Activated naive CD8-positive, alpha-beta T cell treated with anti-CD3 and anti-CD28 coated beads, Interleukin-2, amount 10 ng/mL, durations not matched to agents 7 days and 5 days (primary cell): ENCODE measurements at regions not wholly inside any gene's neighbourhood (a gene's known extent, or its start where the extent isn't known, plus 50 kb on each side); places are given as distances from the start of the nearest gene placed in this dataset.

ENCODE experiments used
- ATAC-seq: fragments of 150-1000 bp; cut with Tn5 transposase; one replicate; pipeline ENCODE4 v1.10.0; 2021; ENCODE audit warnings: low read depth, moderate library complexity
- POLR2A ChIA-PET: fragments of 350-600 bp; sonication (Branson Sonifier 250); formaldehyde crosslinking; loops from one replicate; lab custom pipeline; 2021; ENCODE audit warnings: antibody characterized with exemption; lab: Charles Lee
- DNase-seq: peaks from one replicate; pipeline ENCODE4 v3.0.0; 2021
- H3K27ac Mint-ChIP-seq: one replicate; pipeline ENCODE4 v1.8.0; 2022; ENCODE audit warnings: mild to moderate bottlenecking, mixed read lengths
- H3K27me3 Mint-ChIP-seq: one replicate; pipeline ENCODE4 v1.8.0; 2022; ENCODE audit warnings: mild to moderate bottlenecking, moderate library complexity, mixed read lengths
- H3K36me3 Mint-ChIP-seq: one replicate; pipeline ENCODE4 v1.8.0; 2021; ENCODE audit warnings: mild to moderate bottlenecking, mixed read lengths
- H3K4me1 Mint-ChIP-seq: one replicate; pipeline ENCODE4 v1.8.0; 2021; ENCODE audit warnings: mixed read lengths
- H3K4me3 Mint-ChIP-seq: one replicate; pipeline ENCODE4 v1.8.0; 2022; ENCODE audit warnings: mild to moderate bottlenecking, moderate library complexity, mixed read lengths
- H3K9me3 Mint-ChIP-seq: one replicate; pipeline ENCODE4 v1.8.0; 2021; ENCODE audit warnings: mixed read lengths

- ATAC-seq, result no peak
- Mint-ChIP-seq H3K36me3 (no peaks in the 10 kb centered on the region), H3K9me3 (peaks cover 2% of the 10 kb centered on the region), H3K27me3 (no peaks in the 10 kb centered on the region), H3K4me1 (no peaks in the 10 kb centered on the region), H3K4me3 (no peak overlapping the region), H3K27ac (no peak overlapping the region)
- no peak for DNase-seq
- POLR2A ChIA-PET, result no interaction called here
These were observed 893.8 kb downstream of the QKI start for GRCh38 chr6:164308339-164308738.

- no peaks in the 10 kb centered on the region for H3K4me1 Mint-ChIP-seq
- peaks cover 2% of the 10 kb centered on the region for H3K9me3 Mint-ChIP-seq
- DNase-seq (no peak), ATAC-seq (no peak)
- no peak overlapping the region for H3K27ac Mint-ChIP-seq
- no peak overlapping the region for H3K4me3 Mint-ChIP-seq
- no peaks in the 10 kb centered on the region for H3K36me3 Mint-ChIP-seq
- H3K27me3 Mint-ChIP-seq, result no peaks in the 10 kb centered on the region
- POLR2A ChIA-PET, result no interaction called here
These were observed 888.8 kb downstream of the QKI start for GRCh38 chr6:164303102-164303964.

- no peak for ATAC-seq
- Mint-ChIP-seq H3K4me1 (no peaks in the 10 kb centered on the region), H3K27me3 (no peaks in the 10 kb centered on the region), H3K4me3 (no peak overlapping the region), H3K36me3 (no peaks in the 10 kb centered on the region), H3K9me3 (peaks cover 2% of the 10 kb centered on the region), H3K27ac (no peak overlapping the region)
- POLR2A ChIA-PET, result no interaction called here
- DNase-seq, result no peak
These were observed 881.9 kb downstream of the QKI start for GRCh38 chr6:164296411-164296810.

GRCh38 chr6:164294047-164294784 is 879.7 kb downstream of the QKI start:
- DNase-seq, result no peak
- Mint-ChIP-seq H3K4me3 (no peak overlapping the region), H3K27me3 (no peaks in the 10 kb centered on the region), H3K27ac (no peak overlapping the region), H3K36me3 (no peaks in the 10 kb centered on the region), H3K9me3 (peaks cover 2% of the 10 kb centered on the region), H3K4me1 (no peaks in the 10 kb centered on the region)
- POLR2A ChIA-PET, result no interaction called here
- no peak for ATAC-seq

- POLR2A ChIA-PET, result no interaction called here
- DNase-seq (no peak), ATAC-seq (no peak)
- Mint-ChIP-seq H3K4me1 (no peaks in the 10 kb centered on the region), H3K4me3 (no peak overlapping the region), H3K9me3 (no peaks in the 10 kb centered on the region), H3K36me3 (no peaks in the 10 kb centered on the region), H3K27me3 (no peaks in the 10 kb centered on the region), H3K27ac (no peak overlapping the region)
These were observed 876.7 kb downstream of the QKI start for GRCh38 chr6:164291224-164291623.

- H3K4me3 Mint-ChIP-seq, result no peak overlapping the region
- H3K27ac Mint-ChIP-seq, result no peak overlapping the region
- no peaks in the 10 kb centered on the region for H3K9me3 Mint-ChIP-seq
- H3K36me3 Mint-ChIP-seq, result no peaks in the 10 kb centered on the region
- DNase-seq, result no peak
- no peaks in the 10 kb centered on the region for H3K4me1 Mint-ChIP-seq
- POLR2A ChIA-PET, result no interaction called here
- ATAC-seq, result no peak
- no peaks in the 10 kb centered on the region for H3K27me3 Mint-ChIP-seq
These were observed 875.6 kb downstream of the QKI start for GRCh38 chr6:164290101-164290500.

GRCh38 chr6:164286011-164286410 is 871.5 kb downstream of the QKI start:
- DNase-seq (no peak), ATAC-seq (no peak)
- H3K9me3 Mint-ChIP-seq, result no peaks in the 10 kb centered on the region
- no peaks in the 10 kb centered on the region for H3K4me1 Mint-ChIP-seq
- H3K4me3 Mint-ChIP-seq, result no peak overlapping the region
- no peak overlapping the region for H3K27ac Mint-ChIP-seq
- POLR2A ChIA-PET, result no interaction called here
- no peaks in the 10 kb centered on the region for H3K27me3 Mint-ChIP-seq
- no peaks in the 10 kb centered on the region for H3K36me3 Mint-ChIP-seq

- no peaks in the 10 kb centered on the region for H3K27me3 Mint-ChIP-seq
- H3K27ac Mint-ChIP-seq, result no peak overlapping the region
- no peak overlapping the region for H3K4me3 Mint-ChIP-seq
- no peak for ATAC-seq
- no peak for DNase-seq
- H3K4me1 Mint-ChIP-seq, result no peaks in the 10 kb centered on the region
- POLR2A ChIA-PET, result no interaction called here
- H3K9me3 Mint-ChIP-seq, result peaks cover 3% of the 10 kb centered on the region
- no peaks in the 10 kb centered on the region for H3K36me3 Mint-ChIP-seq
These were observed 869.1 kb downstream of the QKI start for GRCh38 chr6:164283574-164283973.

GRCh38 chr6:164276211-164276610 is 861.7 kb downstream of the QKI start:
- Mint-ChIP-seq H3K4me1 (no peaks in the 10 kb centered on the region), H3K27ac (no peak overlapping the region), H3K36me3 (no peaks in the 10 kb centered on the region), H3K4me3 (no peak overlapping the region), H3K9me3 (peaks cover 7% of the 10 kb centered on the region), H3K27me3 (no peaks in the 10 kb centered on the region)
- POLR2A ChIA-PET, result no interaction called here
- ATAC-seq (no peak), DNase-seq (no peak)

GRCh38 chr6:164275773-164276172 is 861.3 kb downstream of the QKI start:
- peaks cover 7% of the 10 kb centered on the region for H3K9me3 Mint-ChIP-seq
- ATAC-seq (no peak), DNase-seq (no peak)
- no peak overlapping the region for H3K4me3 Mint-ChIP-seq
- no peak overlapping the region for H3K27ac Mint-ChIP-seq
- no peaks in the 10 kb centered on the region for H3K27me3 Mint-ChIP-seq
- no peaks in the 10 kb centered on the region for H3K36me3 Mint-ChIP-seq
- POLR2A ChIA-PET, result no interaction called here
- no peaks in the 10 kb centered on the region for H3K4me1 Mint-ChIP-seq

GRCh38 chr6:164274493-164274892 is 860.0 kb downstream of the QKI start:
- H3K4me3 Mint-ChIP-seq, result no peak overlapping the region
- POLR2A ChIA-PET, result no interaction called here

GRCh38 chr6:164273491-164273890 is 859.0 kb downstream of the QKI start:
- no peaks in the 10 kb centered on the region for H3K27me3 Mint-ChIP-seq
- POLR2A ChIA-PET, result no interaction called here

More at GRCh38 chr6:164274493-164274892, 860.0 kb downstream of the QKI start:
- no peak for DNase-seq
- no peak overlapping the region for H3K27ac Mint-ChIP-seq
- peaks cover 6% of the 10 kb centered on the region for H3K9me3 Mint-ChIP-seq
- H3K4me1 Mint-ChIP-seq, result no peaks in the 10 kb centered on the region
- H3K36me3 Mint-ChIP-seq, result no peaks in the 10 kb centered on the region
- no peaks in the 10 kb centered on the region for H3K27me3 Mint-ChIP-seq
- no peak for ATAC-seq

GRCh38 chr6:164266851-164267250 is 852.3 kb downstream of the QKI start:
- H3K9me3 Mint-ChIP-seq, result peaks cover 2% of the 10 kb centered on the region
- DNase-seq, result no peak
- POLR2A ChIA-PET, result no interaction called here
- no peaks in the 10 kb centered on the region for H3K4me1 Mint-ChIP-seq
- H3K27me3 Mint-ChIP-seq, result no peaks in the 10 kb centered on the region
- H3K4me3 Mint-ChIP-seq, result no peak overlapping the region
- no peaks in the 10 kb centered on the region for H3K36me3 Mint-ChIP-seq
- no peak for ATAC-seq
- no peak overlapping the region for H3K27ac Mint-ChIP-seq

More at GRCh38 chr6:164273491-164273890, 859.0 kb downstream of the QKI start:
- no peak overlapping the region for H3K27ac Mint-ChIP-seq
- no peak for DNase-seq
- no peaks in the 10 kb centered on the region for H3K36me3 Mint-ChIP-seq
- no peak for ATAC-seq
- H3K4me3 Mint-ChIP-seq, result no peak overlapping the region
- no peaks in the 10 kb centered on the region for H3K4me1 Mint-ChIP-seq
- peaks cover 3% of the 10 kb centered on the region for H3K9me3 Mint-ChIP-seq

- no peaks in the 10 kb centered on the region for H3K27me3 Mint-ChIP-seq
- ATAC-seq (no peak), DNase-seq (no peak)
- no peaks in the 10 kb centered on the region for H3K4me1 Mint-ChIP-seq
- POLR2A ChIA-PET, result no interaction called here
- H3K9me3 Mint-ChIP-seq, result peaks cover 2% of the 10 kb centered on the region
- H3K4me3 Mint-ChIP-seq, result no peak overlapping the region
- no peaks in the 10 kb centered on the region for H3K36me3 Mint-ChIP-seq
- H3K27ac Mint-ChIP-seq, result no peak overlapping the region
These were observed 847.8 kb downstream of the QKI start for GRCh38 chr6:164262348-164262747.
